HG03558 (cell line): ENCODE measurements at regions not wholly inside any gene's neighbourhood (a gene's known extent, or its start where the extent isn't known, plus 50 kb on each side); places are given as distances from the start of the nearest gene placed in this dataset.

Experiments used
- ATAC-seq: cut with Tn5 transposase; IDR thresholded peaks from one replicate; pipeline ENCODE4 v1.9.1; 2021; ENCODE audit warnings: moderate number of reproducible peaks; ENCODE audit not compliant: unreplicated experiment; ENCODE audit errors: extremely low read depth

DNA sequence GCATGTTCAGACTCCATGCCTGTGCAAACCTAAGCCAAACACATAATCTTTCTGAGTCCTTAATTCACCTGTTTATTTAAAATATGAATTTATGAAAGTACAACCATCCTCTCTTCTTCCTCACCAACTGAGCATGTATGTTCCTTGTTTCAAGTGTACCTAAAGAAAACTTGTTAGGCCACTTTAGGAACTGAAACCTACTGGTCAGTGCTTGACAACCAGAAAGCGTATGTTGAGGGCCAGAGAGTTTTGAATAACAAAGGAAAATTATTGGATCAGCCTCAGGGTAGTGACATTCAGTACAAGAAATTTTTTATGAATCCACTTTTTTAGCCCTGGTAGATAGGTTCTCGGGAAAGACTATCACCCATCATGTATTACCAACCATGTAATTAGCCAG, 847.6 kb upstream of the CELF4 start:
- no peak for ATAC-seq

DNA sequence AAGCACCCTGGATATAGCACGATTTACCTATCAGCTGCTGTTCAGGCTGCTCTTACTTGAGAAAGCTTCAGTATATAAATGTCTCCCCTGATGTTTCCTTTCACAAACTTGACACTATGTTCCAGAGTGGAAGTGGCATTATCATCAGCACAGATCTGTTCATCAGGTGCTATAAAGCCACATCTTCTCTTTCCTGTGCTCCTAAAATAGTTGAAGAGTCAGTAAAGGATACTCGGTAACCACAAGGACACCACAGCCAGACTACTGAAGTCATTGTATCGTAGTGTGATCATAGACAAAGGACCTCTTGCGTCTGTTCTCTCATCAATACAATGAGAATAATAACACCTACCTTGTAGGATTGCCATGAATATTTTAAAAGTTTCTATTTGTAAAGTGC, 841.0 kb upstream of the CELF4 start:
- ATAC-seq, result no peak

DNA sequence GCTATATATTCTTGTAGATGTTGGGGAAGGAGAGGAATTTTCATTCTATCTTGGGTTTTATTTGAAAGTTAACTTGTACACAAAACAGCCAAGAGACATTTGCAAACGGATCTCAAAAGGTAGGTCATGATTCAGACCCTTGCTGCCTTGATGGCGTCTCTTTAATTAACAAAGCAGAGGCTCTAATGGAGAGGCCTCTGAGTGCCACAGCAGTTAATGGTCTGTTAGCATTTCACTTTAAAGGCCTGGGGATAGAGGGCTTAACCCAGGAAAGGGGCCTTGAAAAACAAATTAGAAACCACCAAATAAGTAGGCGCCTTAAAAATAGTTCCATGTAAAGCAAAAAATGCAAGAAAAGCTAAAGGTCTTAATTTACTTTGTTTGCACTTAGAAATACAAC, 836.9 kb upstream of the CELF4 start:
- ATAC-seq, result no peak

DNA sequence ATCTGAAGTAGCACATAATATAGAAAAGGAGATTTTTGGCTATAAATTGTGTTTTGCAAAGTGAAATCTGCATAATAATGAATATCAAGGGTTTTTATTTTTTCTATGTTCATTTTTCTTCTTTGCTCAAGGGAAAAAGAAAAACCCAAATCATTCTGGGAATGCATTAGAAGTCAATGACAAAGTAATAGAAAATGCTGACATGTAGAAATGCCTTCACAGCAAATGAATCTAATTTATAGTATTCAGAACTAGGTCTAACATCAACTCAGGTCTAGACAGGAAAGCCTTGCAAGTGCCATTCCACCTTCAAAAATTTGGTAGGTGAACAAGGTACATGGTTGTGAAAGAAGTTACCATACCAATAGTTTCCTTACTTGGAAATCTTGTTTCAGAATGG, 831.5 kb upstream of the CELF4 start:
- no peak for ATAC-seq

DNA sequence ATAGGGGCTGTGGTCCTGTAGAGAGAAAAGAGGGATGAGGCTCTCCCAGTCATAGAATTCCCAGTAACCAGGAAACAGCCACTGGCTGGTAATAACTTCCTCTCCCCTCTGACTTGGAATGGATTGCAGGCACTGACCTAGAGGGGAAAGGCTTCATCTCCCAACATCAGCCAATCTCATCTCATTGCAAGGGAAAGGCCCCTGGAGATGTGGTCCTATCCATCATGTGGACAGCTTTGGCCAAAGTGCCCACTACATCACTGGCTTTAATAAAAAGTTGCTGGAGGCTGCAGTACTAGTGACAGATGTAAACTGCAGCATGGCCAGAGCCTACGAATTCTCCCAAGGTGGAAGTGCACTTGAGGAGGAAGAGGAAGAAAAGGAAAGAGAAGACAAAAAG, 820.5 kb upstream of the CELF4 start:
- ATAC-seq, result no peak

DNA sequence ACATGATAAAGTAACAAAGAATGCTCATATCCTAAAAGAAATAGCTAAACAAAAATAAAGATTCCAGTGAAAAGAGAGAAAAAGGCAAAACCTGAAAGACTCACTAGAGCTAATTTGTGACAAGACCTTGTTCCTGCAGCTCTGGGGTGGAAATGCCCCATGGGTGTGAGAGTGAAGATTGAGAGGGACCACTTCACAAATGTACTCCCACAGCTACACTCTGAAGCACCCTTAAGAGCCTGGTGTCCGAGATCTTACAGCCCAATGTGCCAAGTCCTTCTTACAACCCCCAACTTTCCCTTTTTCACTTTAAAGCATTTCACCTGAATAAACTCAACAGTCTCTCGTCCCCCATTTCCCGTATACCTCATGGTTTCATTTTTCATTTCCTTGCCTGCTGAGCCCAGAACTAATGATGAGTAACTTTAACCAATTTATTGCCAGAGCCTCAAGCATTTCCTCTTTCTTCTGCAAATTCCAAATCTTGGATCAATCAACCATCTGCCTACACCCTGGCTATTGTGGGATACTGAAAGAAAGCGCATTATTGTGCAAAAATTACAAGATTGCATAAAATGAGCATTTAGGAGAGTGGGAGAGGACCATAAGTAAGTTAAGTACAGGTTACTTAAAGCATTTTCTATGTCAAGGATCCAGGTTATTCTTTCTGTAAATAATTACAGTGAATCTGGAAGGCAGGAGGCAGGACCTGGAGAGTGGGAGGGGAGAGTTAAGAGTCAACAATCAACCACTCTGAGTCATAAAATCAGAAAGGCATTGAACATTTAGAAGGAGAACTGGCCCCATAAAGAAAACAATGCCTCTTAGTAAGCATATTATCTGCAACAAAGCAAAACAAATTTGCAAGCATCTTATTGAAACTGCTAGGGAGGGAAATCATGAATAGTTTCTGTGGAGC, 804.4 kb upstream of the CELF4 start:
- ATAC-seq, result no peak

DNA sequence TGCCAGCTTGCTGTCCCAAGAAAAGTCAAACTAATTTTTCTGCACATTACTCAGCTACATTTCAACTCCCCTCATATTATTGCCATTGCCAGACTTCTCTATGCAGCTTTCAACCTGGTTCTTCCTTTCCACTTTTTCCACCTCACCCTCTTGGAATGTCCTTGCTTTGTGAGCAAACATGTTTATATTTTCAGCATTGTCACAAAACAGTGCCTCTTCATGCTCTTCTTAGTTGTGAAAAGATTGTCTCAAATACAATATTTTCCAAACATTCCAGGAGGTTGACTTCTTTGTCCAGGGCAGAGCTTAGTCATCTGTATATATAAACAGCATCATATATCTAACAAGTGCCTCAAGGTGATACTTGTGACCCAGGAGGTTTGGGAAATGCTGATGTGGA, 803.3 kb upstream of the CELF4 start:
- no peak for ATAC-seq

DNA sequence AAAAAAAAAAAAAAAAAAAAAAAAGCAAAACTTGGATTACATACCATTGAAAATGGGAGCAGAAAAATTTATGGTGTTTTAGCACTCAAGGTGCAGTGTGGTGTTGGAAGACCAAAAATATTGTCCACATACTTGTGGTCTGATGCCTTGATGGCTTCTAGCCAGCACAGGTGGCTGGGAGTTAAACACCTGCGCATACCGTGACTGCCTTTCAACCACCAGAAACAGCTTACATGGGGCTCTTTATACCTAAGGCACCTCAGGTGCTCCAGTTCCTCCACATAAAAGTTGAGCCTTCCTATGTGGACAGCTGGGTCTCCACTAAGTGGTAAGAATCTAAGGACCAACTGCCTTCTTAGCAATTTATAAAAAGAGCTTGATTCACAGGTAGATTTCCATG, 802.6 kb upstream of the CELF4 start:
- no peak for ATAC-seq

DNA sequence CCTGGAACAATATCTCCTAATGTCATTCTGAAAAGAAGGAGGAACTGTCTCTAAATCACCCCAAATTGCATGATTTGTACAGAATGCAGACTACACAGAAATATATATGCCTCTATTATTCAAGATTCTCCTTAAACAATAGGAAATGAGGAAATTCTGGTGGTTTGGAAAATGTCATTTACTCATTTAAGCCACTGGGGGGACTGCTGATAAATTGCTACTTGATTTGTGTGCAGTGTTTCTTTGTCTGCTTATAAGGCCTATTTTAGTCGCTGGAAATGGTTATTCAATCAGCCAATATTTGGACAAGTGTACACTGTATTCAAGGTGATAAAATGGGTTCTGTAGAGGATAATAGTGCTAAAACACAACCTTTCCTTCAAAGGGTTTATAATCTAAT, 801.9 kb upstream of the CELF4 start:
- no peak for ATAC-seq

DNA sequence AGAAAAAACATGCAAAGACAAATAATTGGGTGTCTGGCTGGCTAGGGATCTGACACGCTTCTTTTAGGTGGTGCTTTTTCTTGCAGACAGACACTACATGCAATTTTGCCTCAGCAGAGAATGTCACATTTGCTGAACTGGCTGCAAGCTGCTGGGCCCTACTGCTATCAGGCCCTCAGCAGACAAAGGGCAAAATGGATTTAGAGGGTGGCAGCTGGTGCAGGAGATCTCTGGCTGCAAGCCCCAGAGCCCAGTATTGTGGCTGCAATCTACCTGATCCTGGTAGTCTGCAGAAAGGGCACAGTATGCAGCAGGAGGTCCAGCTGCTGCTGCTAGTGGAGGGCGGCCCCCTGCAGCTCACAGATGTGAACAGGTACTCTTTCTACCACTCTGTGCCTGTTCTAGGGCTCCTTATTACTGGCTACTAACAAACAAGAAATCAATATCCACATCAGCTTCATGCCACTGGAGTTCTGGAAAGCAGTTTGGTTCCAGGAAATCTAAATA, 796.7 kb upstream of the CELF4 start:
- ATAC-seq, result no peak

DNA sequence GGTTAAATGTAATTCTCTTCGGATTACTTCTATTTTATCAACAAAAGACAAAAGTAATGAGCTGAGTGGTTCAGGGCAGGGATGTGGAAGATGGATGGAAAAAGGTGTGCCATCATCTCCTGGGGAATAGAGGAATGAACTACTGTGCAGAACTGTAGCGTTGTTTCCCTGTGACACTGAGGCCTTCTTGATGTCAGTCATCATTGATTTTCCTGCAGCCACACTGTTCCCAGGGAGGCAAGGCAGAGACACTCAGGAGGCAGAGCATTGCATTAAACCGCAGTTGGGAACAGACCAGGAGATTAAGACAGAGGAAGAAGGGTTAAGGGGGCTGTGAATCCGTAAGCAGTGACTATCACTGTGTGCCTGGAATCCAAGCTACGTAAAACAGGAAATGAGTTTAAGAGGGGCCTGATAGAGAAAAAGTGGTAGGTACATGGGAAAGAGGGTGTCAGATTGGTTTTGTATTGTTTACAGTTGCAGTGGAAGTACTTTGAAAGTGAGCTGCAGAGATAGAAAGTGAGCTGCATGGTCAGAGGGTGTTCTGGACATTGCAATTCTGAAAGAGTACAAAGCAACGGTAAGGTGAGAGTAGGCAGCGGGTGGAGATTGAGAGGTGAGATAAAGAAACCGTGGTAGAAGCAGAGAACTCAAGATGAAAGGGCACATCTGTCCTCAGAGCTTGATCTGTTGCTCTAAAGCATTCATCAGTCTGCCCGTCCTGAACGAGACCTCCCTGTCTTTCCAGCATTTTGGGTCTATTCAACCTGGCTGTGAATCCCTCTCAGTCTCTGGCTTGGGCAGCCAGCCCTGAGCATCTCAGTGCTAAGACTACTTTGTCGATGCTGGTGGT, 793.4 kb upstream of the CELF4 start:
- no peak for ATAC-seq

DNA sequence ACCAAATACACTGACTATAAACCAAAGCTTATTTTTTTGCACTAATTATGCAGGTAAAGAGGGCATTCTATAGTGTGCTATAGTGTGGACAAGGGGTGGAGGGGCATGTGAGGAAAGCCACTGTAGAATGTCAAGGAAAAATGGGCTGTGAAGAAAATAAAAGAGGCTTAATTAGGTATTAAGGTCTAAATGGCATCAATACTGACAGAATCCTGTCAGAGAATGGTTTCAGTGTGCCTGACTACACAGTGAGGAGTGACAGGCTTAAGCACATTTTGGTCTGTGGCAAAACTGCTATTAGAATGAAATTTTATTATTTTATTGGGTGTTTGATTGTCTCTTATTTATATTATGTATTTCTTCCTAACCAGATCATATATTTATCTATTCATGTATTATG, 787.6 kb upstream of the CELF4 start:
- ATAC-seq, result no peak

DNA sequence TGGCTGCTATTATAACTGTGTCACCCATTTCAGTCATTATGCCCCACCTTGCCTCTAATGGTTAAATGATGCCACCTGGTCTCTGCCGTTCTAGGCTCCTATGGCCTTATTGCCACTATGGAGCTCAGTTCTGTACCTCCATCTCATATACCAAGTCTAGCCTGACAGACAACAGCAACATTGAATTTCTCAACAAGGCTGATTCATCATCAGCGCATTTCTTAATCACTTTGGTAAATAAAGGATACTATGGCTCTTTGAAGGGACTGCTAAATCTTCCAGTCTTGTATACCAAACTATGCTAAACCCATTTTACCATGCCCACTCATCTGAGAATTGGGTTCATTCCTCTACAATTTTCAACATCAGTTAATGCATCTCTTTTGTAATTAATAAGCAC, 784.5 kb upstream of the CELF4 start:
- no peak for ATAC-seq

DNA sequence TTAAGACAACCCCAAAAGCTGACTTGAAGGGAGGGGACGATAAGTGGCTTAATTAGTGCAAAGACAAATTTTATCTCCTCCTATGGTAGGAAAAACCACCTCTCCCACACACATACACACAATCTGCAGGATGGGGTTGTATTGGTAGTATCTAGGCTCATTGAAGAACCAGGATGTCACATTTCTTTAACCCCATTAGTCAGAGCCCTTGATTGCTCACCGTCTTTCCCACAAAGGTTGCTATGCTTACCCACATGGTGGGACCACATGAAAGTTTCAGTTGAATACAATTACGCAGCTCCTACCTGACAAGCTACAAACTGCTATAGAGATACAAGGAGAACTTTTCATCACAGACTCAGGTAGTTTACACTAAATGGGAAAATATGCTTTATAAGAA, 765.0 kb upstream of the CELF4 start:
- no peak for ATAC-seq

DNA sequence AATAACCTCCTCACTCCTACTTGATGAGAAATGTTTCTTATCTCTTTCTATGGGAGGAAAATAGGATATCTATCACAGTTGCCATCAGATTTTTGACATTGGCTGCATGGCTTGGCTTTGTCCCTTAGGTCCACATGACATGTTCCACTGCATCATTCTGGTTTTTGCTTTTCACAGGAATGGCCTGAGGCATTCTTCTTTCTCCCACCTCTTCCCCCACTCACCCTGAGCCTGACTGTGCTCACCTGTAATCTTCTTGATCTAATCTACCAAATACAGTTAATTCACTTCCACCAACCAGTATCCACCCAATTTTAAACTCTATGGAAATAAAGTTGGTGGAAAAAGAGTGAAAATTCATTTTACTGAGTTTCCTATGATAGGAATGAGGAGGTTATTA, 763.5 kb upstream of the CELF4 start:
- no peak for ATAC-seq

DNA sequence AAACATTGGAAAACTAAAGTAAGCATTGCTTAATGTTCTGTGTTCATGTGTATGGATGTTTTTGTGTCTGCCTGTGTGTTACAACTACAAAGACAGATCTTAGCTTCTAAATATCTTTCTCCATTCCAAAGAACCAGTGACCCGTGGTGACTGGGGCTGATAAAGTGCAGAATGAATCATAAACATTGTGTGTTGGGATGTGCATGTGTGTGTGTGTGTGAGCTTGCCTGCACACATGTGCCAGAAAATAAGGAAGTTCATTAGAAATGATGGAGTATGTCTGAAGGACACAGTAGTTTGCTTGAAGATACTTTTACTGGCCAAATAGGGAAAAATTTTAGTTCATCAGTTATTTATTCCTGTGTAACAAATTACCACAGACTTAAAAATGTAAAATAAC, 756.6 kb upstream of the CELF4 start:
- no peak for ATAC-seq

DNA sequence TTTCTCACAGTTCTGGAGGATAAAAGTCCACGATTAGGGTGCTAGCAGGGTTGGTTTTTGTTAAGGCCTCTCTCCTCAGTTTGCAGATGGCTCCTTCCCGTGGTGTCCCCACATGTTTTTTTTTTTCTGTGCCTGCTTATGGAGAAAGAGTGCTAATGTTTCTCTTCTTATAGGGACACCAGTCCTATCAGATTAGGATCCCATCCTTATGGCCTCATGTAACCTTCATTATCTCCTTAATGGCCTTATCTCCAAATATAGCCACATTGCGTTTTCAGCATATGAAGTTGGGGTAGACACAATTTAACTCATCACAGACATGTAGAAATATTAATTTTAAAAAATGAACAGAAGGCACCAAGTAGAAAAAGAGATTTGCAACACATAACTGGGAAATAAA, 755.7 kb upstream of the CELF4 start:
- ATAC-seq, result no peak

DNA sequence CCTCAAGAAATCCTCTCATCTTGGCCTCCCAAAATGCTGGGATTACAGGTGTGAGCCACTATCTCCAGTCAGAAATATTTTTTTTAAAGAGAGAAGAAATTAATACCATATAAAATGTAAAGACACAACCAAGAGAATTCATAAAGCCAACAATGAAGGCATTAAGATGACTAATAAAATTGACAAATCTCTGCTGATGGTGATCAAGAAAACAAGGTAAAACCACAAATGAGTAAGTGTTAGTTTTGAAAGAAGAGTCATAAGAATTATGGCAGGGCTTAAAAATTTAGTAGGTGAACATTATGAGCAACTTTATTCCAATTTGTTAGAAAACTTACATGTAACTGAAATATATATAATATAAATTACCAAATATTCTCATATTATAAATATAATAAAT, 752.8 kb upstream of the CELF4 start:
- ATAC-seq, result no peak

DNA sequence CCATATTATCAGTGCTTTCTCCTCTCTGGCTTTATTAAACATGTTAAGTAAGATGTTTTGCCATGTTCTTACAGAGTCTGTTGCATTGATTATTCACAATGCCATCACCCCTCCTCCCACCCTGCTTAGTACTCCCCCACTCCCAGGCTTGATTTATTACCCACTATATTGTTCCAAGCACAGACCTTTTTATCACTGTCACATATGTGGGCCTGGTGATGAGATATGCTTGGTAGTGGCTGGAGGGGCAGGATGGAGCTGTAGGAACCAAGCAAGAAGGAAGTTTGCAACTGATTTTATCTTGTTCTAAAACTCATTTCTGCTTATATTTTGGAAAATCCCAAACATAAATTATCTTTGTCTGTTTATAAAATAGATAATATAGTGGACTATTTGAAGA, 748.2 kb upstream of the CELF4 start:
- ATAC-seq, result no peak

DNA sequence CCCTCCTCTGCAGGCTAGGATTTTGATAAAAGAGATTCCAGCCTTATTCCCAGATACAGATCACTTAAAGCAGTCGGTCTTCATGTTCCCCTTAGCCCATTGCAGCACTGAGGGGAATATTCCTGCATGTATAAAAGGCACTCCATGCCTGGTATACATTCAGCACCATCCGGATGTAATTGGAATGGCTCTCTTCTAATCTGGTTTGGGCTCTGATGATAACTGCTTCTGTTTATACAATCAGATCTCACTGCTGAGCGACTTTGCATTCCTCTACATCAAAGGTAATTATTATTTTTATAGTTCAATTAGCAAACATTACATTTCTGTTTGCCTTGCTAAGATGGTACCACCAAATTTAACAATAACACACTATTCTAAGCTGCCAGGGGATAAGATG, 746.9 kb upstream of the CELF4 start:
- ATAC-seq, result no peak

DNA sequence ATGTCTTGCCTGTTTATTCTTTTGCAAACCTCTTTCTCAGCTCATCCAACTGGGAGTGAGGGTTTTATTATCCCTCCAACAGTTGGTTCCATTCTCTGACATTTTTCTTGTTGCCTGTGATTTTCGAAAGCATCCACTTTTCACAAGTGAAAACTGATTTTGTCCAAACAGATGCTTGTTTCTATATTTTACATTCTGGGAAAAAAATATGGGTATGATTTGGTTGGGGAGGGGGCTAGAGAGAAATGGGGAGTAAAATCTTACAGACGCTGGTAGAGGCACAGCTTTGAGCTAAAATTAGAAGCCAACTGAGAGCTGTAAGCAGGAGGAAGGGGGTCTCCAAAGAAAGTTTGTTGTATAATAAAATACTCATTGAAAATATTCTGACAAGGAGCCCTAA, 745.3 kb upstream of the CELF4 start:
- no peak for ATAC-seq
